Choroid plexus epithelial cell (primary cell): ENCODE measurements at regions not wholly inside any gene's neighbourhood (a gene's known extent, or its start where the extent isn't known, plus 50 kb on each side); places are given as distances from the start of the nearest gene placed in this dataset.

Experiments used
- DNase-seq: peaks from one replicate; pipeline ENCODE4 v3.0.0-alpha.2; 2010; ENCODE audit warnings: low read depth
- H3K4me3 ChIP-seq: 2 replicates; pipeline ENCODE4 v1.5.1; 2011; ENCODE audit warnings: low read depth, mild to moderate bottlenecking, control low read depth, low read length, moderate library complexity
- CTCF ChIP-seq: conservative IDR thresholded peaks from 2 replicates; pipeline ENCODE4 v1.5.1; 2011; ENCODE audit warnings: low read depth, mild to moderate bottlenecking, control low read depth, inconsistent platforms, low read length, moderate library complexity

- no peak overlapping the region for H3K4me3 ChIP-seq
- TF ChIP-seq CTCF, result no peak
- DNase-seq, result no peak
These were observed 134.4 kb downstream of the OSR1 start for GRCh38 chr2:19224011-19224410.

GRCh38 chr2:19219060-19219459 lies 139.4 kb downstream of the OSR1 start:
- no peak for DNase-seq
- H3K4me3 ChIP-seq, result no peak overlapping the region
- TF ChIP-seq CTCF, result no peak

GRCh38 chr2:19218166-19218565 lies 140.3 kb downstream of the OSR1 start:
- H3K4me3 ChIP-seq, result no peak overlapping the region
- no peak for DNase-seq
- no peak for TF ChIP-seq CTCF

- peak; percentile 27 for DNase-seq
- TF ChIP-seq CTCF, result no peak
- no peak overlapping the region for H3K4me3 ChIP-seq
These were observed 141.5 kb downstream of the OSR1 start for GRCh38 chr2:19216676-19217602.

- TF ChIP-seq CTCF, result no peak
These were observed 142.2 kb downstream of the OSR1 start for GRCh38 chr2:19216238-19216637.

GRCh38 chr2:19214682-19215391 lies 143.6 kb downstream of the OSR1 start:
- no peak for DNase-seq
- TF ChIP-seq CTCF, result no peak
- H3K4me3 ChIP-seq, result no peak overlapping the region

More at GRCh38 chr2:19216238-19216637, 142.2 kb downstream of the OSR1 start:
- no peak overlapping the region for H3K4me3 ChIP-seq
- DNase-seq, result peak; percentile 26
